HL-60 (cell line): ENCODE measurements at regions not wholly inside any gene's neighbourhood (a gene's known extent, or its start where the extent isn't known, plus 50 kb on each side); places are given as distances from the start of the nearest gene placed in this dataset.
"Not testable (repeated sequence)": the region's sequence is repeated elsewhere in the genome, so short reads cannot be mapped to it uniquely, and the experiment has no call there.

Source experiments
- DNase-seq, 2 experiments: peaks; one replicate each; pipeline ENCODE4 v3.0.0-alpha.2; 2010 to 2020; ENCODE audit warnings: low read depth in 1 of 2, low spot score in 1 of 2
- H3K27ac ChIP-seq: fragments of 250-450 bp; sonication (Bioruptor Pico); replicated peaks from 2 replicates; pipeline ENCODE4 v1.5.1; 2020; ENCODE audit warnings: mild to moderate bottlenecking, moderate library complexity
- H3K27me3 ChIP-seq: fragments of 250-450 bp; sonication (Bioruptor Pico); 2 replicates; pipeline ENCODE4 v1.5.1; 2021; ENCODE audit warnings: mild to moderate bottlenecking, moderate library complexity; ENCODE audit not compliant: insufficient read depth, poor library complexity, severe bottlenecking
- H3K4me3 ChIP-seq: replicated peaks from 2 replicates; pipeline ENCODE4 v1.5.1; 2011; ENCODE audit warnings: mild to moderate bottlenecking, control low read depth, low read length; ENCODE audit not compliant: insufficient read depth
- GABPA ChIP-seq: IDR thresholded peaks from 2 replicates; pipeline ENCODE4 v1.6.1; 2012; ENCODE audit warnings: low read depth
- POLR2AphosphoS5 ChIP-seq: IDR thresholded peaks from 2 replicates; pipeline ENCODE4 v1.6.1; 2012; ENCODE audit warnings: low read depth
- REST ChIP-seq: IDR thresholded peaks from 2 replicates; pipeline ENCODE4 v1.6.1; 2012; ENCODE audit warnings: low read depth; ENCODE audit not compliant: insufficient replicate concordance
- SPI1 ChIP-seq: IDR thresholded peaks from 2 replicates; pipeline ENCODE4 v1.6.1; 2012; ENCODE audit warnings: low read depth, mild to moderate bottlenecking, borderline replicate concordance
- TF ChIP-seq, protein P1 (sequence below): IDR thresholded peaks from one replicate; pipeline ENCODE4 v1.5.1; 2011; ENCODE audit warnings: low read length, control low read depth, inconsistent platforms; ENCODE audit not compliant: insufficient read depth

GRCh38 chr2:224098481-224099230, 59.6 kb upstream of the SERPINE2 start:
- no peak for DNase-seq
- no peak for TF ChIP-seq GABPA
- TF ChIP-seq POLR2AphosphoS5, result no peak
- no peak for TF ChIP-seq REST
- TF ChIP-seq, protein P1, sequence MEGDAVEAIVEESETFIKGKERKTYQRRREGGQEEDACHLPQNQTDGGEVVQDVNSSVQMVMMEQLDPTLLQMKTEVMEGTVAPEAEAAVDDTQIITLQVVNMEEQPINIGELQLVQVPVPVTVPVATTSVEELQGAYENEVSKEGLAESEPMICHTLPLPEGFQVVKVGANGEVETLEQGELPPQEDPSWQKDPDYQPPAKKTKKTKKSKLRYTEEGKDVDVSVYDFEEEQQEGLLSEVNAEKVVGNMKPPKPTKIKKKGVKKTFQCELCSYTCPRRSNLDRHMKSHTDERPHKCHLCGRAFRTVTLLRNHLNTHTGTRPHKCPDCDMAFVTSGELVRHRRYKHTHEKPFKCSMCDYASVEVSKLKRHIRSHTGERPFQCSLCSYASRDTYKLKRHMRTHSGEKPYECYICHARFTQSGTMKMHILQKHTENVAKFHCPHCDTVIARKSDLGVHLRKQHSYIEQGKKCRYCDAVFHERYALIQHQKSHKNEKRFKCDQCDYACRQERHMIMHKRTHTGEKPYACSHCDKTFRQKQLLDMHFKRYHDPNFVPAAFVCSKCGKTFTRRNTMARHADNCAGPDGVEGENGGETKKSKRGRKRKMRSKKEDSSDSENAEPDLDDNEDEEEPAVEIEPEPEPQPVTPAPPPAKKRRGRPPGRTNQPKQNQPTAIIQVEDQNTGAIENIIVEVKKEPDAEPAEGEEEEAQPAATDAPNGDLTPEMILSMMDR, result no peak
- TF ChIP-seq SPI1, result no peak
- H3K27me3 ChIP-seq, result no peaks in the 10 kb centered on the region
- no peak overlapping the region for H3K4me3 ChIP-seq
- no peak overlapping the region for H3K27ac ChIP-seq

- DNase-seq, result no peak
These were observed 55.3 kb upstream of the SERPINE2 start for GRCh38 chr2:224094413-224094812.

DNA sequence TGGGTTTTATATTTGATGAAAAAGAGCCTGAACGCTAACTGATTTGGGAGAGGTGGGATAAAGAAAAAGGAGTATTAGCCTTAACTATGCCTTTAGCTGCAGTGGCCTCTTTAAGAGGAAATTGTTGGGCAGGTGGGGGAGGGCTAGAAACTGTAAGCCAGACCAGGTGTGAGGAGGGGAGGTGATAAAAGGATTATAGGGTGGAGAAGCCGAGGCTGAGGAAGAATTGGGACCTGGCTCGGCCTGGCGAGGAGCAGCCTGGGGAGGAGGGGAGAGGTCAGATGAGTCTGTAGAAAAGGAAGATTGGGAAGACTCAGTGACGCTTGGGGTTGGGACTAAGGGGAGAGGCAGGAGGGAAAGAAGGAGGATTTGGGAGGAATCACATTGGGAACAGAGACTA, 52.6 kb upstream of the SERPINE2 start:
- H3K4me3 ChIP-seq, H3K27ac ChIP-seq, H3K27me3 ChIP-seq, DNase-seq: not testable (repeated sequence)

More at GRCh38 chr2:224094413-224094812, 55.3 kb upstream of the SERPINE2 start:
- Histone ChIP-seq H3K27me3 (peaks cover 2% of the 10 kb centered on the region), H3K4me3 (no peak overlapping the region), H3K27ac (no peak overlapping the region)
- TF ChIP-seq SPI1 (no peak), REST (no peak), POLR2AphosphoS5 (no peak), GABPA (no peak)
- TF ChIP-seq, protein P1, result no peak

DNA sequence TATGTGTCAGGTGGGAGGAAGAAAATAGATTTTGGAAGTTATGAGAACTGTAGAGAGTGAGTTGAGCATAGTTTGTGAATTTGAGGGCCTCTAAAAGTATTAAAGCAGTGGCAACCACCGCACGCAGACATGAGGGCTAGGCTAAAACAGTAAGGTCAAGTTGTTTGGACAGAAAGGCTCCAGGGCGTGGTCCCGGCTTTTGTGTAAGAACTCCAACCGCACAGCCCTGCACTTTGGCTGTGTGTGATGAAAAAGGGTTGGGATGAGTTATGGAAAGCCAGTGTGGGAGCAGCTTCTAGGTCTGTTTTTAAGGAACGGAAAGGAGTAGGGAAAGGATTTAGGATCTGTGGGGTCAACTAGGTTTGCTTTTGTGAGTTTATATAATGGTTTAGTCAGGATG, 50.5 kb upstream of the SERPINE2 start:
- not testable (repeated sequence) for DNase-seq, H3K4me3 ChIP-seq

More for the DNA sequence above, 50.5 kb upstream of the SERPINE2 start:
- not testable (repeated sequence) for H3K27ac ChIP-seq, H3K27me3 ChIP-seq
